DMS53 (cell line): ENCODE measurements at regions not wholly inside any gene's neighbourhood (a gene's known extent, or its start where the extent isn't known, plus 50 kb on each side); places are given as distances from the start of the nearest gene placed in this dataset.

ENCODE experiments used
- DNase-seq: peaks from one replicate; lab custom pipeline; 2025; lab: John Stamatoyannopoulos, UW

DNA sequence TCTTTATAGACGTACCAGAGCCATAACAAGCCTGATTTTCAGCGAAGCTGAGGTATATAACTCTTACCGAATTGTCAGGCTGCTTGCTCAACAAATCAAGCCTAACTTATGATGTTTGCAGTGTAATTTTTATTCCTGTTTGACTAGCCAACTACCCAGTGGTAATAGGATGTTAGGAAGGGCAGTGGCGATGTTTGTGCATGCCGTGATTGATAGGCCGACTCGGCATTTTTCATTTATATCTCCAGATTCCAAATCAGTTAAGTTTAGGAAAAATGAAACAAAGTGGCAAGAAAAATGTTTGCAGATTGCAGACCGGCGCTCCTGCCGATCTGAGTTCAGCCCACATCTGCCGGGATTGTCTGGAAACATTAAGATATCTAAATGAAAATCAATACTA is 401.6 kb upstream of the ZNF507 start:
- no peak for DNase-seq

DNA sequence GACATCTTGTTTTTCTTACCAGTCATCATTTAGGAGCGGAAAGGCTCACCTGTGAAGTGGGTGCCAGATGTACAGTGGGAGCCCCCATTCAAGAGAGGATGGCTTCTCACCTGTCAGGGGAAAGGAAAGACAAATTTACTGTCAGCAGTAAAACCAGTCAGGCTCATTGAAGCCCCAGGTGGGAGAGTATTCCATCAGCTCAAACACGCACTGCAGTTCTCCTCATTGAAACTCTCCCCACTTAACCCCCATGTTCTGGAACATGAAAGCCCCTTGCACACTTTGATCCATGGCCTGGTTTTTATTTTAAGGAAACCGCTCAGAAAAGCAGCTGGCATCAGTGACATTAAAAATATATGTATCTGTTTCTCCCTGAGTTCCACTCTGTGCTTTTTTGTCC is 401.1 kb upstream of the ZNF507 start:
- no peak for DNase-seq

DNA sequence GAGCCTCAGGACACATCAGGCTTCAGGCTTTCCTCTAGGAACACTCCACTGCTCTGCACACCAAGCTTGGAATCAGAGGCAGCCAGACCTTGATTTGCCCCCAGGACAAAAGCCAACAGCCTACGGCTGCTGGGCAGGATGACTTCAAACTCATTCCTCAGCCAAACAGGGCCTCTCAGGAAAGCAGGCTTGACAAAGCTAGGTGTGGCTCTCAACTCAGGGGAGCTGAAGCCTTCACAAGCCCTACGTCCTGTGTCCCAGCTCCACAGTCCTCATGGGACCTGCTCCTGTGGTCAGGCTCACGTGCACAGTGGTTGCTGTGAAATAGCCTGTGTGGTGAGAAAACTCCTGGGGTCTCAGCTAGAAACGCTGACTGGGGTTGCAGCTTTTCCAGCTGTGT is 398.9 kb upstream of the ZNF507 start:
- no peak for DNase-seq

DNA sequence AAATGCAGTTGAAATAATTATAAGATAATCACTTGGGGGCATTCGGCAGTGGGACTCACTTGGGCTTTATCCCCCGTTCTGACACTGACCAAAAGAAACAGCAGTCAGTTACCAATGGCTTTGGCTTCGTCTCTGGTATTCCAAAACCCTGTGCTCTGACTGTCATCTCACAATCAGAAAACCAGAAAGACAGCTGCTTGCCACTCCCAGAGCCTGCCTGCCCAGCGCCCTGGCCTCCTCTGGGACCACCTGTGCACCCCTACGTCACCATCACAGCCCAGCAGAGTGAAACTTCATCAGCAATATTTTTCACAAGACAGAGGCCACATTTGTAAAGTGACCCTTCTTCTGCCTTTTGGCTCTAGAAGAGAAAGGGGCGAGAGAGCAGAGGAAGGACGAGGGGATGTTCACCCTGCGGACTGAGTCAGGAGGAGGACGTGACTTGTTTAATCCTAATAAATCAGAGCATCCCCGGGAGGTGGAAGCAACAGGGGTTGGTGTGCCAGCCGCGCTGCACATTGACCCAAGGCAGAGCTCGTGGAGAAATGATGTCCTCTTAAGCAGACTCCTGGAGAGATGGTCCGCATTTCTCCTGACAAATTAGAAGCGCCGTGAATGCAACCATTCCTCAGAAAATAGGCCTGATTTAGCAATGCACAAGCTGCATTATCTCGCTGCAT is 397.8 kb upstream of the ZNF507 start:
- no peak for DNase-seq

DNA sequence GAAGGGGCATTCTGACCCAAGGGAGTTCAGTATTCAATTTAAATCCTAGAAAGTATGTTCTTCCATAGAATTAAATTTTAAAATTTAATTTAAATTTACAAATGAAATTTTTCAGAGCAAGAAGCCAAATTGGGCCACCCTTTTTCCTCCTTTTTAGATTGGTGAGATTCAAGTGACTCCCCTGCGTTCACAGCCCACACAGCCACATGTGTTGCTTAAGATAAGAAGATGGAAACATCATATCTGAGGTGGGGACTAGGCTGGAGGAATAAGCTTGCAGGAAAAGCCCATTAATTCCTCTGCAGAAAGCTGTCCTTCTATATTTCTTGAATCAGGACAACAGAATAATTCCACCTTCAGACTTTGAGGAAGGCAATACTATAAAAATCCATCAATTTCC is 392.7 kb upstream of the ZNF507 start:
- DNase-seq = no peak

DNA sequence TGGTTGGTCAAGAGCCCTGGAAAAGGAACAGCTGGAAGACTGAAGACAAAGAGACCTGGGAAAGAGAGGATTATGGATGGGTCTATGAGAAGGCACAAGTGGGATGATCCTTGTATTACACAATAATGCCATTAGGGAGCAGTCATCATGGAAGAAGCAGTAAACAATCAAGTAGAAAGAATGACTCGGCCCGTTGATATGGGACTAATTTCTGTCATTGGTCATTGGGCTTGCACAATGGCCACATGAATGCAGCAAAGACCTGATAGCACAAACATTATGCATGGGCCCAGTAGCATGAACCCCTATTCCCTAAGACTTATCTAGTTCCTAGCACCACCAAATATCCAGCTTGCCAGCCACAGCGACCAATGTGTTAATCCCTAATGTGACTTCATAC is 390.3 kb upstream of the ZNF507 start:
- DNase-seq = no peak

DNA sequence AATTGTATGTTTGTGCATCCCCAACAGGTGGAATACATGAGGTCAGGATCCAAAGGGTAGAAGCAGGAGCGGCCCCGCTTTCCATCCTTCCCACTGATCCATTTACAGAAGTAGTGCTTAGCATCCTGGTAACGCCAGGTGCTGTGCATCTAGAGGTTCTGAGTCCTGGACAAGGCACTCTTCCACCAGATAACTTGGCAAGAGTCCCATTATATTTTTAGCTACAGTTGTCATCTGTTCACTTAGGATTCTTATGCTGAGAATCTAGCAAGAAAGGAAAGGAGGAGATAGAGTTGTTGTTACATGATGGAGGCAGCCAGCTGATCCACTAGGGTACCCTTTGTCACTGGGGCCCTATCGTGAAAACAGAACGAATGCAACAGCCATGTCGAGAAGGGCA is 389.5 kb upstream of the ZNF507 start:
- no peak for DNase-seq

DNA sequence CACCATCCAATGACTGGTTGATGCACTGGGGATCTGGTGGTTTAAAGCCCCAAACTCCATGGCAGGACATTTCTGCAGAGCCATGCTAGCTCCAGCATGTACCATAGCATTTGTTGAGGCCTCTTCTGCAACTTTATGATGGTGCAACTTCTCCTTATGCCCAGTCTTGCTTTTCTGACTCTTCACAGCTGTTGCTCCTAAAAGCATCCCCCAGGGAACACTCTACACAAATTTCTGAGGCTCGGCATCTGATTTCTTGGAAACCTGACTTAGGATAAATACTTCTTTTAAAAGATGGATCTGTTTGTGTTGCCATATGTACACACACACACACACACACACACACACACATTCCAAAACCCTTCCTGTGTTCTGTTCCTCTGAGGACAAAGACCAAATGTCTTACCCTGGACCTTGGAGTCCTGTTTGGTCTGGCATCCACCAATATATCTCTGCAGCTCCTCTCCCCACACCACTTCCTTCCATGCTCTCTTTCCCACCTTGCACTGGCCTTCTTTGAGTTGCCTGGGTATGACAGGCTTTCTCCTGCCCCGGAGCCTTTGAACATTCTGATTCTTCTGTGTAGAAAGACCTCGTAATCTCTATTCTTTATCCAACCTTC is 388.5 kb upstream of the ZNF507 start:
- DNase-seq = no peak

DNA sequence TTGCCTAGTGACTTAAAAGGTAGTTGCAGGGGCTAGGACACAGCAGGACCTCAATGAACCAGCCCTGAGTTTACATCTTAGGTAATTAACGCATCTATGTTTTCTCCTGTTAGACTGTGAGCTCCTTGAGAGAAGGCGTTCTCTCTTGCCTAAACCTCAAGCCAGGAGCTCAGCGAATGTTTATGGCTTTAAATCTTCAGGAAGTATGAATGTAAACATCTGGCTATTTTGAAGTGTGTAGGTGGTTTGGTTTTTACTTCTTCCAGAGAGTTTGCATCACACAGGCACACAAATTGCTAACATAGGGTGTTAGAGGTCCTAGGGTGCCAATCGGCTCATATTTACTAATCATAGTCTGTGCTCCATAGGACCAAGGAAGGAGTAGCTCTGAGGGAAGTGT is 387.7 kb upstream of the ZNF507 start:
- no peak for DNase-seq

DNA sequence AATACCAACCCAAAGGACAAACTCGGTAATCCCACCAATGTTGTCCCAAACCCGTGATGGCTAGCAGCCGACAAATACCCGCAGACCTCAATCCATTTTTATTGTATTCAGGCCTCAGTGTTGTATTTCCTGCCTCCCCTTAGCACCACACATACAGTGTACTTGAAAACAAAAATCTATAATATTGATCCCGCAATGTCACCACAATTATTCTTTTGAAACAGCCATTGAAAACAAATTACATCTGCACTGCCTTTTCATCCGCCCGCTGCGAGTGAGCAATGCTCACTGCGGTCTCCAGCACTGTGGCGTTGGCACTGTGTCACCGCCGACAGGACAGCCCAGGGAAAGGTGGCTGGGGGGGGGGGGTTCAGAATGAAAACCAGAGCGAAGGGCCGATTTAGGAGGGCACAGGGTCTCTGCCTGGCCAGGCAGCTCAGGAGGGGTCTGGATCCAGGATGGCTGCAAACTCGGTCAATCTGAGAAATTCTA is 385.8 kb upstream of the ZNF507 start:
- DNase-seq = no peak

DNA sequence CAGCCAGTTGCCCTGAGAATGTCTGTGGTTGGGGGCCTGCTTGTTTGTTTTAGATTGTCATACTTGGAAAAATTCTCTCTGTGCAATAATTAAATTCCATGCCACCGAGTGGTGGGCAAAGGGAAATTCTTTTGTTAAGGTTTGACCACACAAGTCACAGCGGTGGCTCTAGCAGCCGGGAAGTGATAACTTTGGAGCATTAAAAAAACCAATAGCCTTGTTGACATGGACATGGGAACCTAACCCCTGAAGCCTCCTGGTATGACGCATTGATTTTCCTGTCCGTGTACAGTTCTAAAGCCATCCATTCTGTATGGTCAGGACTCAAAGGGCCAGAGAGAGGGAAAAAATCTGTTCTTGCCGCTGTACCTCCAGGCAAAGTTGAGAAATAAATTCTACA is 384.9 kb upstream of the ZNF507 start:
- no peak for DNase-seq

DNA sequence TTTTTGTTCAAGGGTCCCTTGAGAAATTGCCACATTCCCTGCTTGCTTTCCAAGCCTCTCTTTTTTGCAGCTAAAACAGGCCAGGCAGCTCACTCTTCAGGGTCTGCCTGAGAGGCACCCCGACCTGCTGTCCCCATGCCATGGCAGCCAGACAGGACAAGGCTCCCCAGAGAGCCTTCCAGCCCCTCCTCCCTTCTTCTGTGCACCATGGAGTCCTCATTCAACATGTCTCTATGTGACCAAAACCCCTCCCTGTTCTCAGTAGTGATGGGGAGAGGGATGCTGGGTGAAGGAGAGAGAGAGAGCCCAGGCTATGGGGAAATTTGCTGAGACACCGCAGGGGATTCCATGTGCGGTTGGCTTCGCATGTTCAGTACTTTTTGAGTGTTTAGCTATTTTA is 384.2 kb upstream of the ZNF507 start:
- no peak for DNase-seq

DNA sequence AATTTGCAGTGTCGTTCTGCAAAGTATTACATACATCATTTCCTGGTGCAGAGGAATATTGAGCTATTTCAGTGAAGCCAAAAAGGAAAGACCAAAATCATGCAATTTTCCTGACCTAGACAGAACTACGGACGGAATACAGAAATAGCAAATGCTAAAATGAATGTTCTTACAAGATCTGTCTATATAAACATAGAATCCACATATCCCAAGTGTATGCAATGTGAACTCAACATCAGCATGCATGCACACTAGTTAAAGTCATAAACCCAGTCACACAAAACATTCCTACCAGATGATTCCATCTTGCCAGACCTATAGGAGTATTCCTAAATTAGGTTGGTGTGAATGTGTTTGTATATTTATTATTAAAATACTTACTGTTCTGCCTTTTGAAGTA is 383.7 kb upstream of the ZNF507 start:
- no peak for DNase-seq

DNA sequence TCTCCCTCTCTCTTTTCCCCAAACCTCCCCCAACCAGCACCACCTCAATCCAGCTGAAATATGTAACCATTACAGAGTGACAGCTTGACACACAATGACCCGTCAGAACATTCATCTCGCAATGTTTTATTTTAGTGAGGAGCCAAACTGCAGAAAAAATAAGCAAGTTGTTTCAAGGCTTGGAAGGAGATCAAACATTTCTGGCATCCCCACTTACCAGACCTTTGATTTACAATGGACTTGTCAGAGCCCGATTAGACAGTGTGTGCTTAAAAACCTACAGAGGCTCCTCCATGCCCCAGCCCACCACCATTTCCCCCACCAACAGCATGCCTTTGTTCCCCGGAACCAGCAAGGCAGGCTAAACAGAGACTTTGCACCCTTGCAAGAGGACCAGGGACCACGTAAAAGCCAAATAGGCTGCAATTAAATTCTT is 382.8 kb upstream of the ZNF507 start:
- no peak for DNase-seq

DNA sequence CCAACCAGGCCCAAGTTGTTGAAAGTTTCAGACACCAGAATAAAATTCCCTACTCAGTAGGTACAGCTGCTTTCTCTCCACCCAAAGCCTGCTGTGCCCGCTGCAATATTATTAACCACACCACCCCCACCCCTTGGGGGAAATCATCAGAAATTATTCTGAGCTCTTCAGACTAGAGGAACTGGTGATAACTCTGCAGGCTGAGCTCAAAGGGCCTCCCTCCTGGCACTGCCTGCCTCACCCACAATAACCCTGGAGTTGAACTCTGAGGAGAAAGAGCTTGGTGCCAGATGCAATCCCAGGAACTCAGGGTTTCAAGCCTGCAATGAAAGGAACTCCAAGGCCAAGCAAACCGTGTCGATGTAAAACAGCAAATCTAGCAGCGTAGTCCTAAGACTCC is 381.7 kb upstream of the ZNF507 start:
- no peak for DNase-seq

DNA sequence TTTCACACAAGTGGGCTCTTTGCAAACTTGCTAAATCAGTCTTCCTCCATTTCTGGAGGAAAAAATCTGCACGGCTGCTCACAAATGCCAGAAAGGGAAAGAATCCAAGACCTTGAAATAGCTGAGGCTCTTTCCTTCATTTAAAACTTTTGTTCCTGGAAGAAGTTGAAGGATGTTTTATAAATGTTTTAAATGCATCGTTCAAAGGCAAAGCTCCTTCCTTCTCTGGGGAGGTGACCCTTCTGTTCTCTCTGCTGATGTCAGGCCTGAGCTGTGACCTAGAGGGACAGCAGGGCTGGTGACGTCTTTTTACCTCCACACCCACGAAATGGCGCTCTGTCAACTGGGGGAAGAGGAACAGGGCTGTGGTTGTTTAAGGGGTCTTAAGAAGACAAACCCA is 376.4 kb upstream of the ZNF507 start:
- no peak for DNase-seq

DNA sequence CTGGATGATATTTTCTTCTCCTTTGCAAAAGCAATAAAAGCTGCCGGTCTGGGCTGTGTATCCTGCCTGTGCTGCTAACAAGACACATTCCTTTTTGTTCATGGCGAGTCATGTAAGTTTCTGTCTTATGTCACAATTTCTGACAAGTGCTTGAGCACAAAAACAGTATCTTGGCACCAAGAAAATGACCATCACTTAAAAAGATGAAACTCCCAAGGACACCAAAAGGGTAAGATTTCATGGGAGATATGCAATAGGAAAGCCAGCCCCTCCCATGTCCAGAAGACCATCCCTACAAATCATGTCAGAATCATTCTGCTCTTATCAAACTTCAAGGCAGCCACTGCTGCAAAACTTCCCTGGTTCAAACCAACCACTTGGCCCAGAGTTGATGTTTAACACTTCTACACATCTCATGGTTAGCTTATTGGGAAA is 375.4 kb upstream of the ZNF507 start:
- no peak for DNase-seq

DNA sequence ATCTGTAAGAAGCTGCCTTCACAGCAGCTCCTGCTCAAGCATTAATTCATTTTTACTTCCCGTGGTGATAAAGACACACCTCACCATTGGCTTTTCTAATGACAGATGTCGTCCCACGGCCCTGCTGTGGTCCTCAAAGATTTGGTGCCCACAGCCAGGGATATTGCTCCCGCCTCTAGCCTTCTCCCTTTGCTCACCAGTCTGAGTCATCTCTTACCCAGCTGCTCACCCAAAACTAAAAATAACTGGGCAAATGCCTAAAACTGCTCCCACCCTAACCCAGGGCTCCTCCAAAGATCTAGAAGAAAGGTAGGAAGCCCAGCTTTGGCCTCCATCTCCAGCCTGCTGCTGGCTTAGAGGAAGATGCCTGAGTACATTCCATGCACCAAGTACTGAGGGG is 371.1 kb upstream of the ZNF507 start:
- DNase-seq = no peak

DNA sequence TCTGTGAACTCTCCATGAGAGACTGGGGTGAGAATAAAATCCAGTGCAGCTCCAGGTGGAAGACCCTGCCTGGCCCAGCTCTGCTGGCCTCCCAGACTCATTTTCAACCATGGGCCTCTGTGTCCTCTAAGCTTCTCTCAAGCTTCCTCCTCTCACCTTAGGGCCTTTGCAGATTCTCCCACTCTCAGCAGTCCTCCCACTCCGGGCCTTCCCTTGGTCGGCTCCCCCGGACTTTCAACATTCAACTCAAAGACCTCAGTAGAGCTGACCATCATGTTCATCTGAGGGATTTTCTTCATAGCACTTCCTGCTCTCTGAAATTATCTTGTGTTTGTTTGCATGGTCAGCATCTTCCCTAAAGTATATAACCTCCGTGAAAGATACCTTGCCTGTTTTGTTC is 370.5 kb upstream of the ZNF507 start:
- DNase-seq = no peak

DNA sequence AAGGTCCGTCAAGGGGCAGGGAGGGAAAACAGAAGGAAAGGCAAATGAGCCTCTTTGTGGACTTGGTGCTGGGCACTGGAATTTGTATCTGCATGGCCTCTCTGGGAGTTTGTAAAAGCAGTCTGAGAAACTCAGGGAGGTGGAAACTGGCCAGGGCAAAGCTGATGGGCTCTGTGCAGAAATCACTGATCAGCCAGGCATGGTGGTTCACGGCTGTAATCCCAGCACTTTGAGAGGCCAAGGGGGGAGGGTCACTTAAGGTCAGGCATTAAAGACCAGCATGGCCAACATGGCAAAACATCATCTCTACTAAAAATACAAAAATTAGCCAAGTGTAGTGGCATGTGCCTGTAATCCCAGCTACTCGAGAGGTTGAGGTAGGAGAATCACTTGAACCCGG is 369.9 kb upstream of the ZNF507 start:
- DNase-seq = no peak

DNA sequence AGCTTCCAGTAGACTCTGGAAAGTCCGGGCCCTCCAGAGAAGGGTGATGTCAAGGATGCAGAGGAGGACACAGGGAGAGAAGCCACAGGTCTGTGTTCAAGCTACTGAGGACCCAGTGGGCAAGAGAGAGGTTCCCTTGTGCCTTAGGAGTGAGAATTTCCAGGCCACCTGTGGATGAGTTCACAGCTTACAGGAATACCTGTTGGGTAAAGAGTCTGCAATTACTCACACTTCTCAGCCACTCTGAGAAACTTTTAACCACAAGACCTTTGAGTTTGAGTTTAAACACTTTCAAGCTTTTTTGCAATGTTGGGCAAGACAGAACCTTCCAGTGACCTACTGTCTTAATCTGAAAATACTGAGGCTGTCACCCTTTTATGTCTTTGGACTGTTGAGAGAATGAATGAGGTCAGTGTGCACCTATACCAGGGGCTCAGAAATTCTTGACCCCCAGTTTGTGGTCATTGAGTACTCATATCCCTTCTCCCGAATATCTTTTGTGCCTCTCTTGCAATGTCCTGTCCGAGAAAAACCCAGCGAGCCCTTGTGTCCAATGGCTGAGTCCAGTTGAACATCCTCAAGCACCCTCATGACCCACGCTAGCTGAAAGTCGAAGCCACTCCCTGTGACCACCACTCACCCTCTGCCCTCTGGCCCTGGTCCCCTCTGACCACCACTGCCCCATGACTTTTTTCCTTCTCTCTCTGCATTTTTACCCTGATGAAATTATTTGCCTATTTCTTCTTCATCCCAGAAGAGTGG is 368.5 kb upstream of the ZNF507 start:
- no peak for DNase-seq

DNA sequence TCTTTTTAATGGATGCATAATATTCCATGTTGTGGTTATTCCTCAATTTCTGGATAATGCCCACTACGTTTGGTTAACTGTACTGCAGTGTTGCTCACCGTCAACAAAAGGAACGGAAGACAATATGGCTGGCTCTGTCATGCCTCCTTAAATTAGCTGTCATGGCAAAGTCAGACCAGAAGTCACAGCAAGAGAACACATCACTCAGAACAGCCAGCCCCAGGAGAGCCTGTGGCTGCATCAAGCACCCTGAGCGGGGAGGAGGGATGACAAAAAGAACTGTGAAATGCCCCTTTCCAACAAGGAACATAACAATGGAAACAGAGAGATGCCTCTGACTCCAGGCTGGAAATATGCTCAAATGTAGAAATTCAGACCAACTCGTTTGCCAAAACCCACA is 366.0 kb upstream of the ZNF507 start:
- no peak for DNase-seq

DNA sequence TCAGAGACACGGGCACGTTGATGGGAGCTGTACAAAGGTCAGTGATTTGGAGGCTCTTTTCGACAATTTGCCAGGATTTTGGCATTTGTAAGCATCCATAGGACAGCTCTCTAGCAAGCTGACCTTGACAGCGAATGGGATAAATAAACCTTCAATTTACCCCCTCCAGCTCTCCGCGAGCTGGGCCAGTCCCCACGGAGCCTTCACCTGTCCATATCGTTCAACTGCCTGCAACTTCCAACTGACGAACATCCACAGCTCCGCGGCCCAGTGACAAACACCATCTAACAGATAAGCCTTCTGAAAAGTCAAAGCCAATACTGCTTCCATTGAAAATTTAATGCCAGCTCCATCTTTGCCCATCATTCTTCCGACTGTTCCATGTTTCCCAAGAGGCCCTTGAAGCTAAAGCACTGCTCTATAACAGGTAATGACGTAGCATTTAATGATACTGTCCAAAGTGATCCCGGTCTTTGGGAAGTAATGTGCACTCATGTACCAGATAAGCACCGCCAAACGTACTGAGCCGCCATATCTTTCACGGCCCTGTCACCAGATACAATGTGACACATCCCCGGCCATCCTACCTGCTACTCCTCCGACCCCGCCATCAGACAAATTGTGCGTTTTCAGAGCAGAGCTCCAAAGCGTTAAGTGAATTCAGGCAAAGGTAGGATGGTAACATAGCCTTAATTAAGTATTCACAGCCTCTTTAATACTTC is 365.3 kb upstream of the ZNF507 start:
- no peak for DNase-seq
